ENCODE measurements at regions not wholly inside any gene's neighbourhood (a gene's known extent, or its start where the extent isn't known, plus 50 kb on each side); places are given as distances from the start of the nearest gene placed in this dataset.

DNA sequence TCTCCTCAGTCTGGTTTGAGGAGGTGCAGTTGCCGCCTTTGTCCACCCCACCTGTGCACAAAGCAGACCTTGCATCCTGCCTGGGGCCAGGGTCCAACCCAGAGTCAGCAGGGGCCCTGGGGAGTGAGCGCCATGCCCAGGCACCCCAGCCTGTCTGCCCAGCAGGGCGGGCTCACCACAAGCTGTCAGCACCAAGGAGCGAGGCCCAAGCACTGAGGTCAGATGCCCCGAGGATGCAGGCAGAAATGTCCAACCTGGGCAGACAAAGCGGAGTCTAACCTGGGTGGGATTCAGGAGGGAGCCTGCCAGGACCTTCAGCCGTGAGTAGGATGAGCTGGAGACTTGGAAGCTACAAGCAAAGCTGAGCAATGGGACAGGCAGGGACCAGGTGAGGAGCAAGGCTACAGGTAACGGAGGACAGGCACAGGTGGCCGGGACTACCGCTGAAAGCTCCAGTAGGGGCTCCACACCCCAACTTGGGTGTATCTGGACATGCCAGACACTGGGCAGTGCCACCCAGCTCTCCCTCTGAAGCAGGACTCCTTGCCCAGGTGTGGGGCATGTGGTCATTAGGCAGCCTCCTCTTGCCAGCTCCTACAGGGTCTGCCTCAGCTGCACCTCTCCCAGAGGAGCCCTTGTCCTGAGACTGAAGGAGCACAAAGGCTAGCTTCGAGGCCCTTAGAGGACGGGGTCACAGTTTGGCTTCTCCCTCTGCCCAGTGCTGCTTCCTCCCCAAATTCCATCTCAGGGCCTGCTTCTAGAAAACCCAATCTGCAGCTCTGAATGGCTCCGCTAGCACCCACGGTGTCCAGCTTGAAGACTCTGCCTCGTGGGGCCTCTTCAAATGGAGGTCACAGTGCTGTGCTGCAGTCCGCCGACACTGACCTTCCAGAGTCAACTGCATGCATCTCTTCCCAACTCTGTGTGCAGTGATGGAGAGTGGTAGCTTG, 210.6 kb upstream of the CDYL start:
- Histone ChIP-seq H3K4me1 (peaks cover 0 to 13% (median 0%) of the 10 kb centered on the region in 3 donors), H3K27me3 (no peaks in the 10 kb centered on the region), H3K36me3 (no peaks in the 10 kb centered on the region), H3K9me3 (peaks cover 0 to 10% (median 0%) of the 10 kb centered on the region in 3 donors), H3K27ac (peak overlapping the region in 2 of 4 donors; percentile 58 to 71), H3K4me3 (no peak overlapping the region)
- ATAC-seq, result no peak
- TF ChIP-seq, protein P1, sequence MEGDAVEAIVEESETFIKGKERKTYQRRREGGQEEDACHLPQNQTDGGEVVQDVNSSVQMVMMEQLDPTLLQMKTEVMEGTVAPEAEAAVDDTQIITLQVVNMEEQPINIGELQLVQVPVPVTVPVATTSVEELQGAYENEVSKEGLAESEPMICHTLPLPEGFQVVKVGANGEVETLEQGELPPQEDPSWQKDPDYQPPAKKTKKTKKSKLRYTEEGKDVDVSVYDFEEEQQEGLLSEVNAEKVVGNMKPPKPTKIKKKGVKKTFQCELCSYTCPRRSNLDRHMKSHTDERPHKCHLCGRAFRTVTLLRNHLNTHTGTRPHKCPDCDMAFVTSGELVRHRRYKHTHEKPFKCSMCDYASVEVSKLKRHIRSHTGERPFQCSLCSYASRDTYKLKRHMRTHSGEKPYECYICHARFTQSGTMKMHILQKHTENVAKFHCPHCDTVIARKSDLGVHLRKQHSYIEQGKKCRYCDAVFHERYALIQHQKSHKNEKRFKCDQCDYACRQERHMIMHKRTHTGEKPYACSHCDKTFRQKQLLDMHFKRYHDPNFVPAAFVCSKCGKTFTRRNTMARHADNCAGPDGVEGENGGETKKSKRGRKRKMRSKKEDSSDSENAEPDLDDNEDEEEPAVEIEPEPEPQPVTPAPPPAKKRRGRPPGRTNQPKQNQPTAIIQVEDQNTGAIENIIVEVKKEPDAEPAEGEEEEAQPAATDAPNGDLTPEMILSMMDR (IDR thresholded peaks at IDR 0.05), result no peak
- TF ChIP-seq POLR2AphosphoS5 (IDR thresholded peaks at IDR 0.05), result no peak
- no peak for TF ChIP-seq EP300 (IDR thresholded peaks at IDR 0.05)
- 67 to 91% methylated on average over 6 to 9 of the region's 17 CpGs for WGBS, 2 donors (ENCODE audit: low coverage in 1 of 2)

DNA sequence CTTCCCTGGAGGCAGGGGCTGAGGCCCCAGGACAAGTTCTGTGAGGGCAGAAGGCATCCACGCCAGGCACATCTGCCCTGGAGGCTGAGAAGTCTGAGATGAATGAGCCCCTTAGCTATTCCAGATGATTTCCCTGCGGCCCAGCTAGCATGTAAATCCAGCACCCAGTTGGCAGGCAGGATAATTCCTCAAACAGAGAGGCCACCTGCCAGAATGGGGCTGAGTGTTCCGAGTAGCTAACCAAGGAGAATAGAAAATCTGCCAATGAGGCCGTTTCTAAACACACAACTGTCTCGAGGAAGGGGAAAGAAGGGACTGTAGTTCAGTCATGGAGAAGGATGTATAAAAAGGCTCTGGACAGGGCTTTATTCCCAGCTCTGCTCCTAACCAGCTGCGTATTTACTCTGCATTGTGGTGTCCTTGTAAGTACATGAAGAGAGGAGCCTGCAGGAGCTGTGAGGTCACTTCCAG, 211.4 kb upstream of the CDYL start:
- ATAC-seq, result no peak
- H3K27ac ChIP-seq, result peak overlapping the region in 2 of 4 donors; percentile 58 to 71
- H3K4me3 ChIP-seq, result no peak overlapping the region

DNA sequence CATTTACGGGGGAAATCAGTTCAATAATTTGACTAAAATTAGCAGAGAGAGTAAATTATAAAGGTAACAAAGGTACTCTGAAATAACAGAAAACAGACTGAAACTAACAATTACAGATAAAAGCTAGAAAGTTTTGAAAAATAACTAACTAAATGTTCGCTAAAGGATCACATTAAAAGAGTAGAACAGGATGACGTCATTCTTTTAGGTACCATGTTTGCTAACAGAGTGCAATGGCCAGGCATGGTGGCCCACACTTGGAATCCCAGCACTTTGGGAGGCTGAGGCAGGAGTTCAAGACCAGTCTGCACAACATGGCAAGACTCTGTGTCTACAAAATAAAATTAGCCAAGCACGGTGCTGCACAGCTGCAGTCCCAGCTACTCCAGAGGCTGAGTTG, 212.3 kb upstream of the CDYL start:
- 50 to 95% methylated on average over 4 of the region's 4 CpGs for WGBS, 2 donors (ENCODE audit: low coverage in 1 of 2)
- Histone ChIP-seq H3K4me3 (no peak overlapping the region), H3K27me3 (no peaks in the 10 kb centered on the region), H3K27ac (no peak overlapping the region), H3K36me3 (no peaks in the 10 kb centered on the region), H3K4me1 (peaks cover 0 to 13% (median 0%) of the 10 kb centered on the region in 3 donors), H3K9me3 (no peaks in the 10 kb centered on the region)
- TF ChIP-seq EP300 (IDR thresholded peaks at IDR 0.05) (no peak), POLR2AphosphoS5 (IDR thresholded peaks at IDR 0.05) (no peak), POLR2A (IDR thresholded peaks at IDR 0.05) (no peak)
- TF ChIP-seq, protein P1 (IDR thresholded peaks at IDR 0.05), result no peak
- ATAC-seq, result no peak

More for the DNA sequence above, 211.4 kb upstream of the CDYL start:
- Histone ChIP-seq H3K36me3 (no peaks in the 10 kb centered on the region), H3K9me3 (peaks cover 0 to 3% (median 0%) of the 10 kb centered on the region in 3 donors), H3K4me1 (peaks cover 0 to 13% (median 0%) of the 10 kb centered on the region in 3 donors), H3K27me3 (no peaks in the 10 kb centered on the region)
- 20 to 34% methylated on average over 4 to 6 of the region's 6 CpGs for WGBS, 2 donors (ENCODE audit: low coverage in 1 of 2)
- TF ChIP-seq EP300 (IDR thresholded peaks at IDR 0.05) (no peak), POLR2A (IDR thresholded peaks at IDR 0.05) (no peak), POLR2AphosphoS5 (IDR thresholded peaks at IDR 0.05) (no peak)
- TF ChIP-seq, protein P1 (IDR thresholded peaks at IDR 0.05), result no peak

DNA sequence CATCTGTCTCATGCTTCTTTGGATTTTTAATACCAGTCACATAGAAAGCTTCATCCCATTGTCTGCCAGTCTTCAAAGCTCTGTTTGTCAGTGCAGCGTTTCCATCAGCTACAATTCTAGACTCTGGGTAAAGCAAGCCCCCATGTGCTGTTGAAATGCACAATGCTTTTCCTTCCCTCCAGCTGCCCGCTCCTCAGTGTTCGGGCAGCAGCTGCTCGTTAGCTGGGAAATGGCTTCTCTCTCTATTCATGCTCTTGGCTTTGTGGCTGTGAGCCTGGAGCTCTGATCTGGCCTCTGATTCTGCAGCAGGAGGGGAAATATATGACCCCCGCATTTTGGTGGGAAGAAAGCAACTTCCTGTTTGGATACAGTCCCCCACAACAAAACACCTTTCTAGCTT, 213.0 kb upstream of the CDYL start:
- Histone ChIP-seq H3K4me3 (no peak overlapping the region), H3K27ac (no peak overlapping the region), H3K9me3 (no peaks in the 10 kb centered on the region), H3K36me3 (no peaks in the 10 kb centered on the region), H3K27me3 (no peaks in the 10 kb centered on the region), H3K4me1 (peaks cover 0 to 13% (median 0%) of the 10 kb centered on the region in 3 donors)
- TF ChIP-seq POLR2A (IDR thresholded peaks at IDR 0.05) (no peak), POLR2AphosphoS5 (IDR thresholded peaks at IDR 0.05) (no peak), EP300 (IDR thresholded peaks at IDR 0.05) (no peak)
- TF ChIP-seq, protein P1 (IDR thresholded peaks at IDR 0.05), result no peak
- no peak for ATAC-seq
- 40 to 76% methylated on average over 1 to 3 of the region's 5 CpGs for WGBS, 2 donors (ENCODE audit: low coverage in 1 of 2)

Measured in gastroesophageal sphincter (tissue), 4 donors.